HG03039 (cell line): ENCODE measurements at regions not wholly inside any gene's neighbourhood (a gene's known extent, or its start where the extent isn't known, plus 50 kb on each side); places are given as distances from the start of the nearest gene placed in this dataset.

Experiments
- ATAC-seq: cut with Tn5 transposase; IDR thresholded peaks from one replicate; pipeline ENCODE4 v1.9.1; 2021; ENCODE audit warnings: mild to moderate bottlenecking, moderate library complexity; ENCODE audit not compliant: unreplicated experiment

DNA sequence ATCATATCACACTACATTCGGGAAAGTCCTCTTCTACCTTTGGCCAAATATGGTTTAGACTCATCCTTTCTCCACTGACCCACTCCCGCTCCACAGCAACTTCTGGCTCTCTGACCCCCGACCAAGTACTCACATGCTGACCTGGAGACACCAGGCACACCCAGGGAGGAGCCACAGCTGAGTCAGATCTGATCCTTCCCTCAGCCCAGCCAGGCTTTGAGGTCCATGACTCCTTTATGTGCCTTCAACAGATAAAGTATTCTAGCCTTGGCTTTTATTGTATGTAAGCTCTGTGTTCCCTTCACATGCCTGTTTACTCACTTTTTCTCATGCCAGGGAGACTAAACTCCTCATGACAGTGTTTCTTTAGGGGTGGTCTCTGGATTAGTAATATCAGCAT lies 166.9 kb upstream of the UMPS start:
- no peak for ATAC-seq

DNA sequence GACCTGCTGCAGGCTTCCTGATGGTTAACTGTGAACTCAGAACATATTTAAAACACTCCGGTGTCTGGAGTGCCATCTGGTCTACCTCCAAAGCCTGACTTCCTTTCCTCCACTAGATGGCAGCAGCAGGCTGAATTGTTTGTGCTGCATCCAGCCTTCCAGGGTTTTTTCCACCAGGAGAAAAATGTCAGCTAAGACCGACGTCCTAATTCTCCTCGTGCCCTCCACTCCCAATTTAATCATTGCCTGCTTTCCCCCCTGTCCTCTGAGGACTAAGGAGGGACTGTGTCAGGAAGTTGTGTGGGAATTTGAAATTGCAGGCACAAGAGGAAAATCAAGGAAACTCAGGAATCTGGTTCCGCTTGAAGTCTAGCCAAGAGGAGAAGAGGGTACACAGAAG lies 165.2 kb upstream of the UMPS start:
- ATAC-seq, result no peak

GRCh38 chr3:124565551-124565950 lies 164.7 kb upstream of the UMPS start:
- no peak for ATAC-seq

- ATAC-seq, result no peak
Measured at GRCh38 chr3:124566701-124567100, 163.6 kb upstream of the UMPS start.

DNA sequence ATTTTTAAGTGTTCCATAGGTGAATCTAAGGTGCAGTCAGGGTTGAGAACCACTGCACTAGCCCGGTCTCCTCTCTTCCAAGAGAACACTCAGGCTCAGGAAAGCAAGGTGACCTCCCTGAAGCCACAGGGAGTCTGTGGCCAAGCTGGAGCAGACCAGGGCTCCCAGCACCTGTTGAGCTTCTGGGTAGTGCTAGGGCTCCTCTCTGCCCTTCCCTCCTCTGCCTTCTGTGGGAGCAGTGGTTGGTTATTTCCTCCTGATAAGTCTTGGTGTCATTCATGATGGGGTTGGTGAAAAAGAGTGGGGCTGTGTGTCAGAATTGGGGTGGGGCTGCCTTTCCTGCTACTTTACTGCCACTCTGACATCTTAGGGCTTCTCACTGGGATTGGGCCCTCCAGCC lies 163.1 kb upstream of the UMPS start:
- no peak for ATAC-seq

- ATAC-seq, result no peak
Measured at GRCh38 chr3:124569761-124570160, 160.5 kb upstream of the UMPS start.

- no peak for ATAC-seq
Measured at GRCh38 chr3:124570232-124570631, 160.0 kb upstream of the UMPS start.

DNA sequence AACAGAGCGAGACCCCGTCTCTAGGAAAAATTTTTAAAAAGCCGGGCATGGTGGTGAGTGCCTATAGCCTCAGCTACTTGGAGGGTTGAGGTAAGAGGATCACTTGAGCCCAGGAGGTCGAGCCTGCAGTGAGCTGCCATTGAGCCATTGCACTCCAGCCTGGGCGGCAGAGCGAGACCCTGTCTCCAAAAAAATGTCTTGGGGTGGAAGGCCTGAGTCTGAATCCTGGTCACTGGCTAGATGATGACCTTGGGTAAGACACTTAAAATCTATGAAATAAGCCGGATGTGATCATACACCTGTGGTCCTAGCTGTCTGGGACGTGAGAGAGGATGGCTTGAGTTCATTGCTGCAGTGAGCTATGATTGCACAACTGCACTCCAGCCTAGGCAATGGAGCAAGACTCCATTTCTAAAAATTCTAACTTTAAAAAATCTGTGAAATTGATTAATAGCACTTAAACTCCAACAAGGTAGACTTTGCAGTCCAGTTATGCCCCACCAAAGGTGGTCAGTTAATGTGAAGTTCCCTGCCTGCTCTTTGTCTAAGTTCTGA lies 157.3 kb upstream of the UMPS start:
- no peak for ATAC-seq

GRCh38 chr3:124574012-124574411 lies 156.2 kb upstream of the UMPS start:
- no peak for ATAC-seq

GRCh38 chr3:124576565-124577493 lies 153.4 kb upstream of the UMPS start:
- ATAC-seq, result no peak

DNA sequence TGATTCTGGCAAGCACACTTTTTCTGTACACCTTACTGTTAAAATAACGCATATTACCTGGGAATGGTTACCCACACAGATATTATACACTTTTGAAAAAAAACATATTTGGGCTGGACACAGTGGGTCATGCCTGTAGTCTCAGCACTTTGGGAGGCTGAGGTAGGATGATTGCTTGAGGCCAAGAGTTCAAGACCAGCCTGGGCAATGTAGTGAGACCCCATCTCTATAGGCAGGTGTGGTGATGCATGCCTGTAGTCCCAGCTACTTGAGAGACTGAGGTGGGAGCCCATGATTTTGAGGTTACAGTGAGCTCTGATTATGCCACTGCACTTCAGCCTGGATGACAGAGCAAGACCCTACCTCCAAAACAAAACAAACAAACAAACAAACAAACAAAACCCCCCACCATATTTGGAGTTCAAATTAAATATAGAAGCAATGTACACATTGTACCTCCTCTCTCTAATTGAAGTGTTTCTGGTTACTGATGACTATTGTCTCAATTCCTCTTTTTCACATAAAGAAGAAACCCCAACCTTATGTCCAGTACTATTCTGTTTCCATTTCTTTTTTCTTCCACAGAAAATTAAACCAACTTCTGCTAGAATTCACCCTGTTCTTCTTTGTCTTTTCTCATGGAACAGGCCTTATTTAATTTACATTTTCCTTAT lies 152.6 kb upstream of the UMPS start:
- no peak for ATAC-seq

DNA sequence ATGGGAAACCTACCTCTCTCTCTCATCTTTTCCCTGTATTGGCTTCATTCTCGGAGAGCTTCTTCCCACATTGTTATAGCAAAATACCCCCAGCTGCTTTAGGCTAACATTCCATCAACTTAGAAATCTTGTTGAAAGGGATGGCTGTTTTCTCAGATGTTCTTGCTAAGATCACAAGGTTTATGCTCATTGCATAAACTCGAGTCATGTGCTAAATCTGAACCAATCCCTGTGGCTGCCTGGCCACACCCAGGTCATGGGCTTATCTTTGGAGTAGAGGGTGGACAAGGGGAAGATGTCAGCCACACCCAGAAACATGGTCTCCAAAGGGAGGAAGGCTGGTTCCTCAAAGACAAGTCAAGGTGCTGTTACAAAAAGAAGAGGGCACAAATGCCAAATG lies 150.6 kb upstream of the UMPS start:
- no peak for ATAC-seq

DNA sequence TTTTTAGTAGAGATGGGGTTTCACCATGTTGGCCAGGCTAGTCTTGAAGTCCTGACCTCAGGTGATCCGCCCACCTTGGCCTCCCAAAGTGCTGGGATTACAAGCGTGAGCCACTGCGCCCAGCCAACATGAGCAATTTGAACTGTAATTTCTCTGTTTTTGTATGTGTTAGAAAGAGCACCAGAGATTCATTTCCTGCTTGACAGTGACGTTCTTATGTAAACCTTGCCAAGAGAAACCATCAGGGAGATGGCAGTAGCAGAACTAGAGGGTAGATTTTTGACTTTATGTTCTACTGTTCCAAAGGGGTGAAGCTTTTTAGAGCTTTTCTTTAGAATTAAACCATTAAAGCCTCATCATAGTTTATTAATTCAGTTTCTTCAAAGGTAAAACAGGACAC lies 148.1 kb upstream of the UMPS start:
- no peak for ATAC-seq

GRCh38 chr3:124582621-124583395 lies 147.4 kb upstream of the UMPS start:
- ATAC-seq, result no peak

DNA sequence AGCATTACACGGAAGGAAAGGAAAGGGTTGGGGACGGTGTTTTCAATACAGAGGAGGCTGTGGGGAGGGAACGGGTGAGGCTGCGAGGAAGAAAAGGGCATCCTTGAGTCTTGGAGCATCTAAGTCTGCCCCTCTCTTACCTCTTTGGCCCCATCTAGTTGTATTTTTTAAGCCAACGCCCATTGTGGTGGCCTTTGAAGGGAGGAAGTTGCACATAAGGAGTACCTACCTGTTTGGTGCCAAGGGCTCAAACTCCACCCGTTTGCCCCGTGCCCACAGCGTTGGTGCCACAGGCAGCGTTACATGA lies 146.1 kb upstream of the UMPS start:
- ATAC-seq, result no peak

- no peak for ATAC-seq
Measured at GRCh38 chr3:124584552-124585391, 145.5 kb upstream of the UMPS start.

DNA sequence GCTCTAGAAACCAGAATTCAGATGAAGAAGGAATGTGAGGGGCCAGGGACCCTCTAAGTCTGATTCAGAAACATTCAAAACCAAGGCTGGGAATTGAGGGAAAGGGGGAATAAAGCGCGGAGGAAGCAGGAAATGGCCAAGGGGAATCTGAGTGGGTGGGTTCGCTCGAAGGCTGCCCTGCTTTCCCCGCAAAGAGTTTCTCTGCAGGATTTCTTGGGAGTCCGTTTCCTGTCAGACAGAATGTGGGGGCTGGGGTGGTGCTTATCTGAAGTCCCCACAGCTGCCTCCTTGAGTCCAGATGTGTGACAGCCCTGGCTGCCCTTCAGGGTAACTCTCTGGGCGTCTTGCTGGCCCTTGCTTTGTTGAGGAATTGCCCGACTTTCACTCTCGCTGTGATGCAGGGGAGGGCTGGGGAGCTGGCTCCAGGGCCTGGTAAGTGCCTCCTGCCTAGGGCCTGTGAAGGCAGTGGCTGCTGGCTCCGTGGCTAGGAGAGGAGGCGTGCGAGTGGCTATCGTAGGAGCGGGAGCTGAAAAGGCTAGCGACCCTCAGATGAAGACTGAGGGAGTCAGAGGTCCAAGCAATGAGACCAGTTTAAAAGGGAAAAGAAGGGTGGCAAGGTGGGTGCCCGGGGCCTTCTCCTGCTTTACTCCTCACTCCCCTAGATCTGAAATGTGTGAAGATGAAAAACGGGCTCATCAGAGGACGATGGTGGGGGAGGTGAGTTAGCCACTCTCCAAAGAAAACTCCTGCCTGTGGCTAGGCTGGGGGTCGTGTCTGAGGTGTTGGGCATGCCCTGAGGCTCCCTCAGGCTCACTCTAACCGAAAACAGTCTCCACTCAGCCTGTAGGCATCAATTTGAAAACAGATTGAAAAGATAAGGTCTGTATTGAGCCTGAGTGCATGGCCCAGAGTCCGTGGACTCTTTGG lies 143.9 kb upstream of the UMPS start:
- ATAC-seq, result no peak

DNA sequence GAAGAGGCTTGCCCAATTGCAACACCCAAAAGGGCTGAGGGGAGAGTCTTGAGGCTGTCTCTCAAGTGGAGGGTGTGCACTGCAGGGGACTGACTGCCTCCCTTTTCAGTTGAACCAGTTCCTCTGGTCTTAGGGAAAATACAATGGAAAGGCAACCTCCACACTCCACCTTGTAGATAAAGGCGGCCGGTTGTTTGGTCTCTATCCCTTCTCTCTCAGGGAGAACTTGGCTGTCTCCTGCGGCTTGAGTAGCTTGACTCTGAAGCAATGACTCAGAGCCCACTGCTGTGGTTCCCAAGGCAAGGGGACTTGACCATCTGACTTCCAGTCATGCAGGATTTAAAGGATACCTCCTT lies 143.2 kb upstream of the UMPS start:
- no peak for ATAC-seq

GRCh38 chr3:124588036-124588435 lies 142.2 kb upstream of the UMPS start:
- ATAC-seq, result no peak

DNA sequence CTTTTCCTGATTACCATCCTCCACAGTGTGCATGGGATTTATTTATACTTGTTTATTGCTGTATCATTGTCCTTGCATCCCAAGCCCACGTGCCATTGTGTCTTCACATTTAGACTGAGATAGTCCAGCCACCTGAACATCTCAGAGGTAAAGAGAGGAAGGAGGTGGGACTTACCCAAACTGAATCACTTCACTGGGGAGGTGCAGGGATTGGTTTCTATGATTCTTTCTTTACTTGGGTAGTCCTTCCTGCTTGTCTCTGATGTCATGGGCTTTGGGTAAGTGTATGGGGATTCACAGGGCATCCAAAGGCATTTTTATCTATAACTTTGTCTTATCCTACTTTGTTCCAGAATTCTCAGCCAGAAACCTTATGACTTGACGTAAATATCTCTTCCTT lies 141.5 kb upstream of the UMPS start:
- no peak for ATAC-seq
